HCT116 (cell line): ENCODE measurements at regions not wholly inside any gene's neighbourhood (a gene's known extent, or its start where the extent isn't known, plus 50 kb on each side); places are given as distances from the start of the nearest gene placed in this dataset.

Experiments used
- ATAC-seq: fragments of 200-7000 bp; cut with Tn5 transposase; 2 replicates; pipeline ENCODE4 v1.9.1; 2020; ENCODE audit warnings: mild to moderate bottlenecking, moderate library complexity
- BruUV-seq: library from RNA; stranded (reverse); fragments of 400-500 nt; replicated peaks from 2 replicates; lab custom pipeline; 2021; lab: Mats Ljungman, UMichigan
- CTCF ChIA-PET: fragments of 300-600 bp; sonication (Branson Sonifier 250); formaldehyde crosslinking; loops from one replicate; lab custom pipeline; 2021; ENCODE audit warnings: antibody characterized with exemption; lab: Charles Lee
- POLR2A ChIA-PET: fragments of 300-600, 350-600 bp; sonication (Branson Sonifier 250); formaldehyde crosslinking; loops from one replicate; lab custom pipeline; 2021; ENCODE audit warnings: antibody characterized with exemption; lab: Charles Lee
- RAD21 ChIA-PET, 2 experiments: fragments of 300-600 bp; sonication (Branson Sonifier 250); formaldehyde crosslinking; loops; one replicate each; lab custom pipeline; 2023; ENCODE audit warnings: low total read pairs in 2 of 2; ENCODE audit not compliant: uncharacterized antibody in 2 of 2, unreplicated experiment in 2 of 2, low non-redundant PET in 1 of 2; lab: Charles Lee
- DNase-seq: peaks from one replicate; pipeline ENCODE4 v3.0.0-alpha.2; 2010; ENCODE audit warnings: low read depth, low spot score
- H2AFZ ChIP-seq: fragments of 200-600 bp; shearing (Covaris generic), sonication (generic); 2 replicates; pipeline ENCODE4 v1.6.1; 2017; ENCODE audit warnings: low read depth, mixed run types, mixed read lengths, antibody characterized with exemption, low read length; ENCODE audit not compliant: poor library complexity, severe bottlenecking
- H3K27ac ChIP-seq: 2 replicates; pipeline ENCODE4 v1.5.1; 2012; ENCODE audit warnings: low read depth, low read length
- H3K27me3 ChIP-seq: fragments of 200-600 bp; sonication (generic); 2 replicates; pipeline ENCODE4 v1.6.1; 2016; ENCODE audit warnings: mixed run types, low read length, mixed read lengths; ENCODE audit not compliant: insufficient read depth
- H3K36me3 ChIP-seq, 2 experiments: fragments of 200-500 bp in 1 of 2; fragments of 200-600 bp in 1 of 2; sonication (Bioruptor generic) in 1 of 2; sonication (generic) in 1 of 2; 2 replicates each; pipeline versions ENCODE4 v1.5.1 to v1.6.1; 2014 to 2016; ENCODE audit warnings: low read length in 2 of 2, inconsistent platforms in 1 of 2, mixed read lengths in 1 of 2, mixed run types in 1 of 2; ENCODE audit not compliant: insufficient read depth in 2 of 2, control insufficient read depth in 1 of 2
- H3K4me1 ChIP-seq, 2 experiments: fragments of 200-600 bp in 1 of 2; sonication (generic) in 1 of 2; 2 replicates each; pipeline versions ENCODE4 v1.5.1 to v1.6.1; 2012 to 2017; ENCODE audit warnings: low read length in 2 of 2, inconsistent platforms in 1 of 2, mild to moderate bottlenecking in 1 of 2, mixed read lengths in 1 of 2, mixed run types in 1 of 2, moderate library complexity in 1 of 2; ENCODE audit not compliant: insufficient read depth in 2 of 2, control insufficient read depth in 1 of 2
- H3K4me2 ChIP-seq: fragments of 200-600 bp; sonication (generic); 2 replicates; pipeline ENCODE4 v1.6.1; 2017; ENCODE audit warnings: mixed run types, low read length, mixed read lengths
- H3K4me3 ChIP-seq, 2 experiments: fragments of 200-600 bp in 1 of 2; sonication (generic) in 1 of 2; replicated peaks in 1 of 2; 2 replicates each; pipeline ENCODE4 v1.5.1; 2011 to 2016; ENCODE audit warnings: low read length in 2 of 2, control low read depth in 1 of 2, low read depth in 1 of 2, mild to moderate bottlenecking in 1 of 2, mixed read lengths in 1 of 2, mixed run types in 1 of 2
- H3K79me2 ChIP-seq: fragments of 200-600 bp; sonication (generic); 2 replicates; pipeline ENCODE4 v1.6.1; 2017; ENCODE audit warnings: mild to moderate bottlenecking, mixed run types, low read length, moderate library complexity, mixed read lengths; ENCODE audit not compliant: insufficient read depth
- H3K9ac ChIP-seq: fragments of 200-600 bp; sonication (generic); 2 replicates; pipeline ENCODE4 v1.6.1; 2016; ENCODE audit warnings: low read length, mixed read lengths
- H3K9me2 ChIP-seq: fragments of 200-600 bp; sonication (generic), shearing (Covaris generic); 2 replicates; pipeline ENCODE4 v1.6.1; 2017; ENCODE audit warnings: mixed run types, mild to moderate bottlenecking, moderate library complexity; ENCODE audit not compliant: insufficient read depth
- H3K9me3 ChIP-seq, 2 experiments: fragments of 200-500 bp in 1 of 2; fragments of 200-600 bp in 1 of 2; sonication (Bioruptor generic) in 1 of 2; sonication (generic) in 1 of 2; 2 replicates each; pipeline ENCODE4 v1.6.1; 2014 to 2017; ENCODE audit warnings: low read length in 2 of 2, mixed read lengths in 2 of 2, inconsistent platforms in 1 of 2, low read depth in 1 of 2, mild to moderate bottlenecking in 1 of 2, mixed run types in 1 of 2, moderate library complexity in 1 of 2; ENCODE audit not compliant: control insufficient read depth in 1 of 2, insufficient read depth in 1 of 2
- H4K20me1 ChIP-seq: fragments of 200-600 bp; sonication (generic), shearing (Covaris generic); 2 replicates; pipeline ENCODE4 v1.6.1; 2017; ENCODE audit warnings: mixed run types, mild to moderate bottlenecking, moderate library complexity; ENCODE audit not compliant: insufficient read depth
- CEBPB ChIP-seq: IDR thresholded peaks from 2 replicates; pipeline ENCODE4 v1.6.1; 2012; ENCODE audit warnings: low read depth
- EGR1 ChIP-seq: IDR thresholded peaks from 2 replicates; pipeline ENCODE4 v1.6.1; 2012; ENCODE audit warnings: low read depth
- ELF1 ChIP-seq: IDR thresholded peaks from 2 replicates; pipeline ENCODE4 v1.6.1; 2012; ENCODE audit warnings: low read depth, borderline replicate concordance
- EZH2 ChIP-seq: fragments of 200-600 bp; sonication (generic); IDR thresholded peaks from 2 replicates; pipeline ENCODE4 v1.6.1; 2017; ENCODE audit warnings: antibody characterized with exemption, mixed run types
- EZH2phosphoT487 ChIP-seq: fragments of 200-600 bp; IDR thresholded peaks from 2 replicates; pipeline ENCODE4 v1.6.1; 2018; ENCODE audit warnings: antibody characterized with exemption, borderline replicate concordance
- FOSL1 ChIP-seq: IDR thresholded peaks from 2 replicates; pipeline ENCODE4 v1.6.1; 2012; ENCODE audit warnings: low read depth
- JUND ChIP-seq: IDR thresholded peaks from 2 replicates; pipeline ENCODE4 v1.6.1; 2012
- POLR2A ChIP-seq: IDR thresholded peaks from 2 replicates; pipeline ENCODE4 v1.7.0; 2011; ENCODE audit warnings: borderline replicate concordance; ENCODE audit not compliant: insufficient read depth, insufficient read length; ENCODE audit errors: extremely low read depth
- POLR2AphosphoS5 ChIP-seq: IDR thresholded peaks from 2 replicates; pipeline ENCODE4 v1.6.1; 2011; ENCODE audit warnings: mild to moderate bottlenecking, low read depth, low read length, moderate library complexity
- SIN3A ChIP-seq: IDR thresholded peaks from 2 replicates; pipeline ENCODE4 v1.6.1; 2012; ENCODE audit warnings: low read depth
- SP1 ChIP-seq: IDR thresholded peaks from 2 replicates; pipeline ENCODE4 v1.6.1; 2012; ENCODE audit warnings: low read depth
- SRF ChIP-seq: IDR thresholded peaks from 2 replicates; pipeline ENCODE4 v1.6.1; 2012; ENCODE audit warnings: low read depth
- TCF7L2 ChIP-seq: IDR thresholded peaks from 2 replicates; pipeline ENCODE4 v1.7.0; 2011; ENCODE audit warnings: borderline replicate concordance, inconsistent platforms; ENCODE audit not compliant: insufficient read depth, insufficient read length; ENCODE audit errors: extremely low read depth
- YY1 ChIP-seq: IDR thresholded peaks from 2 replicates; pipeline ENCODE4 v1.6.1; 2011; ENCODE audit warnings: low read length, low read depth, moderate library complexity, mild to moderate bottlenecking; ENCODE audit not compliant: insufficient replicate concordance; ENCODE audit errors: extremely low read depth
- ZBTB33 ChIP-seq: IDR thresholded peaks from 2 replicates; pipeline ENCODE4 v1.6.1; 2011; ENCODE audit warnings: mild to moderate bottlenecking, low read length, moderate library complexity; ENCODE audit not compliant: insufficient replicate concordance; ENCODE audit errors: extremely low read depth
- ZFX ChIP-seq: fragments of 450-650 bp; IDR thresholded peaks from 2 replicates; pipeline ENCODE4 v1.6.1; 2017
- ZNF274 ChIP-seq: fragments of 200-500 bp; sonication (Bioruptor generic); IDR thresholded peaks from 2 replicates; pipeline ENCODE4 v1.6.1; 2014; ENCODE audit warnings: mild to moderate bottlenecking, low read depth, low read length, inconsistent platforms
- intact Hi-C: fragments of 100-400 bp; cut with micrococcal nuclease; formaldehyde crosslinking; loops from 2 replicates; pipeline ENCODE4 v1.10.0; 2022
- TF ChIP-seq, protein P1 (sequence below): IDR thresholded peaks from 2 replicates; pipeline ENCODE4 v1.6.1; 2012; ENCODE audit warnings: low read depth
- TF ChIP-seq, protein P2 (sequence below): IDR thresholded peaks from 2 replicates; pipeline ENCODE4 v1.6.1; 2012
- TF ChIP-seq, protein P3 (sequence below): IDR thresholded peaks from 2 replicates; pipeline ENCODE4 v1.6.1; 2012

GRCh38 chr3:181629029-181629428, 82.7 kb upstream of the SOX2 start:
- Histone ChIP-seq H3K9me3 (no peaks in the 10 kb centered on the region), H3K79me2 (no peaks in the 10 kb centered on the region), H3K27me3 (no peaks in the 10 kb centered on the region), H3K9me2 (no peaks in the 10 kb centered on the region), H3K27ac (no peak overlapping the region), H3K4me2 (no peak overlapping the region), H3K36me3 (no peaks in the 10 kb centered on the region), H3K4me1 (peaks cover 0 to 7% of the 10 kb centered on the region in 2 experiments; a peak in 2 of 4 replicates), H3K4me3 (no peak overlapping the region), H3K9ac (no peak overlapping the region), H4K20me1 (no peaks in the 10 kb centered on the region), H2AFZ (no peak overlapping the region)
- RAD21 ChIA-PET, result no interaction called here
- BruUV-seq, result no TSS peak
- TF ChIP-seq JUND (no peak), POLR2AphosphoS5 (no peak), ELF1 (no peak), YY1 (no peak), EZH2 (no peak), ZBTB33 (no peak), POLR2A (no peak), FOSL1 (no peak), SRF (no peak), EZH2phosphoT487 (no peak), TCF7L2 (no peak), SIN3A (no peak), SP1 (no peak), ZNF274 (no peak), ZFX (no peak), EGR1 (no peak), CEBPB (no peak)
- TF ChIP-seq, protein P1, sequence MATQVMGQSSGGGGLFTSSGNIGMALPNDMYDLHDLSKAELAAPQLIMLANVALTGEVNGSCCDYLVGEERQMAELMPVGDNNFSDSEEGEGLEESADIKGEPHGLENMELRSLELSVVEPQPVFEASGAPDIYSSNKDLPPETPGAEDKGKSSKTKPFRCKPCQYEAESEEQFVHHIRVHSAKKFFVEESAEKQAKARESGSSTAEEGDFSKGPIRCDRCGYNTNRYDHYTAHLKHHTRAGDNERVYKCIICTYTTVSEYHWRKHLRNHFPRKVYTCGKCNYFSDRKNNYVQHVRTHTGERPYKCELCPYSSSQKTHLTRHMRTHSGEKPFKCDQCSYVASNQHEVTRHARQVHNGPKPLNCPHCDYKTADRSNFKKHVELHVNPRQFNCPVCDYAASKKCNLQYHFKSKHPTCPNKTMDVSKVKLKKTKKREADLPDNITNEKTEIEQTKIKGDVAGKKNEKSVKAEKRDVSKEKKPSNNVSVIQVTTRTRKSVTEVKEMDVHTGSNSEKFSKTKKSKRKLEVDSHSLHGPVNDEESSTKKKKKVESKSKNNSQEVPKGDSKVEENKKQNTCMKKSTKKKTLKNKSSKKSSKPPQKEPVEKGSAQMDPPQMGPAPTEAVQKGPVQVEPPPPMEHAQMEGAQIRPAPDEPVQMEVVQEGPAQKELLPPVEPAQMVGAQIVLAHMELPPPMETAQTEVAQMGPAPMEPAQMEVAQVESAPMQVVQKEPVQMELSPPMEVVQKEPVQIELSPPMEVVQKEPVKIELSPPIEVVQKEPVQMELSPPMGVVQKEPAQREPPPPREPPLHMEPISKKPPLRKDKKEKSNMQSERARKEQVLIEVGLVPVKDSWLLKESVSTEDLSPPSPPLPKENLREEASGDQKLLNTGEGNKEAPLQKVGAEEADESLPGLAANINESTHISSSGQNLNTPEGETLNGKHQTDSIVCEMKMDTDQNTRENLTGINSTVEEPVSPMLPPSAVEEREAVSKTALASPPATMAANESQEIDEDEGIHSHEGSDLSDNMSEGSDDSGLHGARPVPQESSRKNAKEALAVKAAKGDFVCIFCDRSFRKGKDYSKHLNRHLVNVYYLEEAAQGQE, result no peak
- TF ChIP-seq, protein P2, sequence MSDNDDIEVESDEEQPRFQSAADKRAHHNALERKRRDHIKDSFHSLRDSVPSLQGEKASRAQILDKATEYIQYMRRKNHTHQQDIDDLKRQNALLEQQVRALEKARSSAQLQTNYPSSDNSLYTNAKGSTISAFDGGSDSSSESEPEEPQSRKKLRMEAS, result no peak
- TF ChIP-seq, protein P3, sequence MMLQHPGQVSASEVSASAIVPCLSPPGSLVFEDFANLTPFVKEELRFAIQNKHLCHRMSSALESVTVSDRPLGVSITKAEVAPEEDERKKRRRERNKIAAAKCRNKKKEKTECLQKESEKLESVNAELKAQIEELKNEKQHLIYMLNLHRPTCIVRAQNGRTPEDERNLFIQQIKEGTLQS, result no peak
- CTCF ChIA-PET, result no interaction called here
- DNase-seq (no peak), ATAC-seq (no peak)
- POLR2A ChIA-PET, result no interaction called here
- intact Hi-C loops, result no loop called here
